HEK293 (cell line): ENCODE measurements at regions not wholly inside any gene's neighbourhood (a gene's known extent, or its start where the extent isn't known, plus 50 kb on each side); places are given as distances from the start of the nearest gene placed in this dataset.

Source experiments
- CTCF ChIA-PET: fragments of 350-600 bp; formaldehyde crosslinking; extraction: SDS; loops from one replicate; lab custom pipeline; 2021; ENCODE audit warnings: antibody characterized with exemption; lab: Yijun Ruan, JAX
- POLR2A ChIA-PET: fragments of 300-600 bp; formaldehyde crosslinking; extraction: SDS; loops from one replicate; lab custom pipeline; 2020; ENCODE audit warnings: antibody characterized with exemption, inconsistent platforms; lab: Yijun Ruan, JAX
- H3K27ac ChIP-seq: fragments of 200-500 bp; sonication (Bioruptor generic); 2 replicates; pipeline ENCODE4 v1.5.1; 2014; ENCODE audit warnings: low read depth, low read length, control low read depth, inconsistent platforms; ENCODE audit errors: extremely low read depth
- H3K36me3 ChIP-seq, 2 experiments: fragments of 200-500 bp in 1 of 2; sonication (Bioruptor generic) in 1 of 2; 1 replicate in 1 of 2; 2 replicates in 1 of 2; pipeline ENCODE4 v1.5.1; 2014 to 2017; ENCODE audit warnings: inconsistent platforms in 2 of 2, low read length in 2 of 2; ENCODE audit not compliant: control insufficient read depth in 2 of 2, insufficient read depth in 1 of 2
- H3K4me1 ChIP-seq: fragments of 200-500 bp; sonication (Bioruptor generic); 2 replicates; pipeline ENCODE4 v1.5.1; 2014; ENCODE audit warnings: mild to moderate bottlenecking, low read length, inconsistent platforms; ENCODE audit not compliant: control insufficient read depth, insufficient read depth
- H3K4me3 ChIP-seq: 2 replicates; pipeline ENCODE4 v1.5.1; 2011; ENCODE audit warnings: low read depth, mild to moderate bottlenecking, control low read depth, low read length, moderate library complexity
- H3K9me3 ChIP-seq: fragments of 200-500 bp; sonication (Bioruptor generic); 2 replicates; pipeline ENCODE4 v1.5.1; 2014; ENCODE audit warnings: low read depth, low read length, inconsistent platforms; ENCODE audit not compliant: control insufficient read depth, insufficient read depth
- BCL11A ChIP-seq: fragments of 450-650 bp; formaldehyde crosslinking; IDR thresholded peaks from 2 replicates; pipeline ENCODE4 v1.5.1; 2016; ENCODE audit warnings: low read depth, missing biosample characterization, missing genetic modification characterization
- GLI4 ChIP-seq: fragments of 450-650 bp; formaldehyde crosslinking; IDR thresholded peaks from 2 replicates; pipeline ENCODE4 v1.5.1; 2016; ENCODE audit warnings: missing biosample characterization, missing genetic modification characterization
- KLF1 ChIP-seq: fragments of 450-650 bp; formaldehyde crosslinking; IDR thresholded peaks from 2 replicates; pipeline ENCODE4 v1.5.1; 2016; ENCODE audit warnings: missing biosample characterization, missing genetic modification characterization
- OVOL3 ChIP-seq: fragments of 450-650 bp; formaldehyde crosslinking; IDR thresholded peaks from 2 replicates; pipeline ENCODE4 v1.5.1; 2016; ENCODE audit warnings: missing biosample characterization, missing genetic modification characterization
- SETDB1 ChIP-seq: IDR thresholded peaks from one replicate; pipeline ENCODE4 v1.6.1; 2017; ENCODE audit warnings: mild to moderate bottlenecking, low read length, moderate library complexity, mixed read lengths; ENCODE audit not compliant: insufficient read length
- YY1 ChIP-seq: fragments of 450-650 bp; formaldehyde crosslinking; IDR thresholded peaks from 2 replicates; pipeline ENCODE4 v1.5.1; 2018; ENCODE audit warnings: missing biosample characterization, missing genetic modification characterization
- ZBTB21 ChIP-seq: fragments of 450-650 bp; formaldehyde crosslinking; IDR thresholded peaks from 2 replicates; pipeline ENCODE4 v1.5.1; 2017; ENCODE audit warnings: missing biosample characterization, missing genetic modification characterization
- ZFHX2 ChIP-seq: fragments of 450-650 bp; formaldehyde crosslinking; conservative IDR thresholded peaks from 2 replicates; pipeline ENCODE4 v1.5.1; 2016; ENCODE audit warnings: missing biosample characterization, missing genetic modification characterization
- ZIC2 ChIP-seq: fragments of 450-650 bp; formaldehyde crosslinking; IDR thresholded peaks from 2 replicates; pipeline ENCODE4 v1.5.1; 2016; ENCODE audit warnings: missing biosample characterization, missing genetic modification characterization
- ZNF121 ChIP-seq: fragments of 450-650 bp; formaldehyde crosslinking; IDR thresholded peaks from 2 replicates; pipeline ENCODE4 v1.5.1; 2016; ENCODE audit warnings: missing biosample characterization, missing genetic modification characterization
- ZNF221 ChIP-seq: fragments of 450-650 bp; formaldehyde crosslinking; IDR thresholded peaks from 2 replicates; pipeline ENCODE4 v1.5.1; 2017; ENCODE audit warnings: missing biosample characterization, missing genetic modification characterization, borderline replicate concordance
- ZNF341 ChIP-seq: fragments of 450-650 bp; formaldehyde crosslinking; IDR thresholded peaks from 2 replicates; pipeline ENCODE4; 2016; ENCODE audit warnings: low read depth, missing biosample characterization, missing genetic modification characterization
- ZNF354C ChIP-seq: fragments of 450-650 bp; formaldehyde crosslinking; IDR thresholded peaks from 2 replicates; pipeline ENCODE4 v1.5.1; 2016; ENCODE audit warnings: missing biosample characterization, missing genetic modification characterization, low read depth, borderline replicate concordance
- ZNF37A ChIP-seq: fragments of 450-650 bp; IDR thresholded peaks from 2 replicates; pipeline ENCODE4 v1.5.1; 2018; ENCODE audit warnings: missing biosample characterization, missing genetic modification characterization
- ZNF558 ChIP-seq: fragments of 450-650 bp; formaldehyde crosslinking; IDR thresholded peaks from 2 replicates; pipeline ENCODE4 v1.5.1; 2016; ENCODE audit warnings: missing biosample characterization, missing genetic modification characterization
- ZNF600 ChIP-seq: fragments of 450-650 bp; formaldehyde crosslinking; IDR thresholded peaks from 2 replicates; pipeline ENCODE4 v1.5.1; 2016; ENCODE audit warnings: missing biosample characterization, missing genetic modification characterization
- TF ChIP-seq, protein P1 (sequence below): fragments of 450-650 bp; formaldehyde crosslinking; IDR thresholded peaks from 2 replicates; pipeline ENCODE4 v1.5.1; 2016; ENCODE audit warnings: missing biosample characterization, missing genetic modification characterization
- TF ChIP-seq, protein P2 (sequence below): fragments of 450-650 bp; formaldehyde crosslinking; IDR thresholded peaks from 2 replicates; pipeline ENCODE4 v1.5.1; 2016; ENCODE audit warnings: missing biosample characterization, missing genetic modification characterization
- TF ChIP-seq, protein P3 (sequence below): fragments of 450-650 bp; formaldehyde crosslinking; IDR thresholded peaks from 2 replicates; pipeline ENCODE4 v1.5.1; 2016; ENCODE audit warnings: missing biosample characterization, missing genetic modification characterization

DNA sequence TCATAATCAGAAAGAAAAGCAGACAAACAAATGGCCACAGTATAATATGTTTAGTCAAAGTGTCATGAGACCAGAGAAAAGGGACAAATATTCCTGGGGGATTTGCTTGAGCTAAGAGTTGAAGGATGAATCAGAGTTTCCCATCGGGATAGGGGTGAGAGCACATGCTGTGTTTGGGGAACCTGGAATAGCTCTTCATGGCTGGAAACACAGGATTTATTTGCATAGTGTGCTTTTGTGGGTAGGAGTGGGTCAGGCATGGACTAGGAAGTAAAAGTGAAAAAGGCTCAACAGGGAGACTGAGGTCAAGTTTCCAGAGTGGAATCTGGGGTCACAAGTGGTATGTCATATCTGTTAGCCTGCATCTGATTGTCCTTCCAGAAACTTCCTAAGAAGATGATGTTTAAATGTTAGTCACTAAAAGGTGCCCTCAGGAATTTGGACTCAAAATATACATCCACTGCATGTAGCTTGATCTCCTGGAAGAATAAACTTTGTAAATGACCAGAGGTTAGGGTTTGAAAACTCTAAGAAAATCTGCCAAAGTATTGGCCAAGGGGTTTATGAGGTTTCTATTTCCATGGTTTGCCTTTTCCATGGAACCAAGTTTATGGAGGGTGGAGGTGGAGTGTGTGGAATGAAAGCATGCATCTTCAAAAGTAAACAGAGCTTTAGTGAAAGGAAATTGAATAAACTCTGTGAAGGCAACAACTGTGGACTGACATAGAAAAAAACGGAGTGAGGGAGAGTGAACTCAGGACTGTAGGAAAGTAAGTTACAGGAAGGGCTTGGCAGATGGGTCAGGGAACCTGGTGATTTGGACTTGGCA, 344.6 kb downstream of the C12orf75 start (continued):
- TF ChIP-seq, protein P1, sequence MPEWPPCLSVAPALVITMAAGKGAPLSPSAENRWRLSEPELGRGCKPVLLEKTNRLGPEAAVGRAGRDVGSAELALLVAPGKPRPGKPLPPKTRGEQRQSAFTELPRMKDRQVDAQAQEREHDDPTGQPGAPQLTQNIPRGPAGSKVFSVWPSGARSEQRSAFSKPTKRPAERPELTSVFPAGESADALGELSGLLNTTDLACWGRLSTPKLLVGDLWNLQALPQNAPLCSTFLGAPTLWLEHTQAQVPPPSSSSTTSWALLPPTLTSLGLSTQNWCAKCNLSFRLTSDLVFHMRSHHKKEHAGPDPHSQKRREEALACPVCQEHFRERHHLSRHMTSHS: no peak
- no peak for TF ChIP-seq ZNF354C (tag by site-specific recombination)
- TF ChIP-seq ZBTB21: no peak
- no peak for TF ChIP-seq ZNF121
- TF ChIP-seq SETDB1: no peak
- no peak for TF ChIP-seq ZNF221
- no peak for TF ChIP-seq ZNF600 (tag by site-specific recombination)
- TF ChIP-seq ZNF558 (tag by site-specific recombination): no peak
- TF ChIP-seq, all 188 proteins: peak for 0

DNA sequence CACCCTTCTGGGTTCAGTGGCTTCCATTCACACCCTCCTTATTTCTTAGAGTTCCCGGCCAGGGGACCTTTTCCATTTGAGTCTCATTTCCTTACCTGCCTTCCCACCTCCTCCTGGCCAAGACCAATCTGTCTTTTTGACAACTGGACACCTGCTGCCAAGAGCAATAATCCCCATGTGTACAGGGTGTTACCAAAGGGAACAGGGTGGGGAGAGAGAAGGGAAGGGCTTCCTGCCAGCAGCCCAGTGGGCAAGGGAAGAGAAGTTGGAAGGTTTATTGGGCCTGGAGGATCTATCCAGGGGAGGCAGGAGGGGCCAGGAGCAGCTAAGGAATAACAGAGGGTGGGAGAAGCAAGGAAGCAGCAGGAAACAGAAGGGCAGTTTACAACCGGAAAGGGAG, 346.2 kb downstream of the C12orf75 start:
- Histone ChIP-seq H3K9me3 (no peaks in the 10 kb centered on the region), H3K36me3 (no peaks in the 10 kb centered on the region), H3K4me3 (no peak overlapping the region), H3K4me1 (no peaks in the 10 kb centered on the region), H3K27ac (no peak overlapping the region)
- CTCF ChIA-PET: interaction anchor here (1.6 kb wide), 1 partner anchor 11 kb away, joined by 6 read pairs; no protein-coding TSS in a partner anchor
- TF ChIP-seq ZNF341 (tag by site-specific recombination) (0 out of 2 replicates have a peak, but pooled peaks have one; percentile 19), ZNF37A (tag by site-specific recombination) (no peak), KLF1 (tag by site-specific recombination) (peak; percentile 90), ZIC2 (tag by site-specific recombination) (peak; percentile 77), BCL11A (no peak)
- TF ChIP-seq, protein P2, sequence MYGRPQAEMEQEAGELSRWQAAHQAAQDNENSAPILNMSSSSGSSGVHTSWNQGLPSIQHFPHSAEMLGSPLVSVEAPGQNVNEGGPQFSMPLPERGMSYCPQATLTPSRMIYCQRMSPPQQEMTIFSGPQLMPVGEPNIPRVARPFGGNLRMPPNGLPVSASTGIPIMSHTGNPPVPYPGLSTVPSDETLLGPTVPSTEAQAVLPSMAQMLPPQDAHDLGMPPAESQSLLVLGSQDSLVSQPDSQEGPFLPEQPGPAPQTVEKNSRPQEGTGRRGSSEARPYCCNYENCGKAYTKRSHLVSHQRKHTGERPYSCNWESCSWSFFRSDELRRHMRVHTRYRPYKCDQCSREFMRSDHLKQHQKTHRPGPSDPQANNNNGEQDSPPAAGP: peak; percentile 87
- POLR2A ChIA-PET: no interaction called here

DNA sequence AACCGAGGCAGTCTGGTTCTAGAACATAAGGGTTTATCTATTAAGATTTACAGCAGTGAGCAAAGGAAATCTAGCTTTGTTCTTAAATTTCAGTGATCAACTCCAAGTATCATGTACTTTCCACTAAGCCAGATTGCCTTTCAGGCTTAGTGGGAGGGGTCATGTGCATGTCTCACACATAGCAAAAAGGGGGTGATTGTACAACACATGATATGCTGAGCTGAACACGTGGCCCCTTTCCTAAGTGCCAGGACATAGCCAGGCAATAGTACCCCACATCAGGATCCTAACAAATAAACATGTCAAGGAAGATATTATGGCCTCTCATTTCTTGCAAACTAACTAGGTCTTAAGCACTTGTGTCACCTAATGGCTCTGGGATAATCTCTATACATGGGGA, 347.2 kb downstream of the C12orf75 start:
- no peak for TF ChIP-seq OVOL3 (tag by site-specific recombination)
- no peak for TF ChIP-seq YY1 (tag by site-specific recombination)
- TF ChIP-seq GLI4 (tag by site-specific recombination): no peak
- TF ChIP-seq, protein P3, sequence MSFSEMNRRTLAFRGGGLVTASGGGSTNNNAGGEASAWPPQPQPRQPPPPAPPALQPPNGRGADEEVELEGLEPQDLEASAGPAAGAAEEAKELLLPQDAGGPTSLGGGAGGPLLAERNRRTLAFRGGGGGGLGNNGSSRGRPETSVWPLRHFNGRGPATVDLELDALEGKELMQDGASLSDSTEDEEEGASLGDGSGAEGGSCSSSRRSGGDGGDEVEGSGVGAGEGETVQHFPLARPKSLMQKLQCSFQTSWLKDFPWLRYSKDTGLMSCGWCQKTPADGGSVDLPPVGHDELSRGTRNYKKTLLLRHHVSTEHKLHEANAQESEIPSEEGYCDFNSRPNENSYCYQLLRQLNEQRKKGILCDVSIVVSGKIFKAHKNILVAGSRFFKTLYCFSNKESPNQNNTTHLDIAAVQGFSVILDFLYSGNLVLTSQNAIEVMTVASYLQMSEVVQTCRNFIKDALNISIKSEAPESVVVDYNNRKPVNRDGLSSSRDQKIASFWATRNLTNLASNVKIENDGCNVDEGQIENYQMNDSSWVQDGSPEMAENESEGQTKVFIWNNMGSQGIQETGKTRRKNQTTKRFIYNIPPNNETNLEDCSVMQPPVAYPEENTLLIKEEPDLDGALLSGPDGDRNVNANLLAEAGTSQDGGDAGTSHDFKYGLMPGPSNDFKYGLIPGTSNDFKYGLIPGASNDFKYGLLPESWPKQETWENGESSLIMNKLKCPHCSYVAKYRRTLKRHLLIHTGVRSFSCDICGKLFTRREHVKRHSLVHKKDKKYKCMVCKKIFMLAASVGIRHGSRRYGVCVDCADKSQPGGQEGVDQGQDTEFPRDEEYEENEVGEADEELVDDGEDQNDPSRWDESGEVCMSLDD (tag by site-specific recombination): no peak
- TF ChIP-seq ZFHX2: no peak
- Histone ChIP-seq H3K27ac (no peak overlapping the region), H3K36me3 (no peaks in the 10 kb centered on the region), H3K4me1 (no peaks in the 10 kb centered on the region), H3K9me3 (no peaks in the 10 kb centered on the region), H3K4me3 (no peak overlapping the region)
- POLR2A ChIA-PET: no interaction called here
- CTCF ChIA-PET: interaction anchor here (0.6 to 1.6 kb wide), 3 partner anchors 10 to 156 kb away, joined by 3 to 6 read pairs (median 4); no protein-coding TSS in a partner anchor
